Prostate gland (tissue), 2 donors: ENCODE measurements at regions not wholly inside any gene's neighbourhood (a gene's known extent, or its start where the extent isn't known, plus 50 kb on each side); places are given as distances from the start of the nearest gene placed in this dataset.

Experiments used
- DNase-seq: peaks from one replicate; pipeline ENCODE4 v3.0.0-alpha.2; 2019; ENCODE audit warnings: low spot score
- H3K27ac ChIP-seq, 2 donors: fragments of 200-600 bp; sonication (generic); 2 replicates each; pipeline ENCODE4 v1.5.1; 2017 to 2019
- H3K27me3 ChIP-seq: fragments of 200-600 bp; sonication (generic); replicated peaks from 2 replicates; pipeline ENCODE4 v1.5.1; 2019; ENCODE audit not compliant: insufficient read depth
- H3K36me3 ChIP-seq, 2 donors: fragments of 200-600 bp; sonication (generic); 1 replicate in 1 of 2; 2 replicates in 1 of 2; pipeline versions ENCODE4 v1.5.1 to v1.8.1; 2017 to 2019
- H3K4me1 ChIP-seq: fragments of 200-600 bp; sonication (generic); replicated peaks from 2 replicates; pipeline ENCODE4 v1.5.1; 2019
- H3K4me3 ChIP-seq, 2 donors: fragments of 200-600 bp; sonication (generic); 2 replicates each; pipeline ENCODE4 v1.5.1; 2017 to 2019
- H3K9me3 ChIP-seq: fragments of 200-600 bp; sonication (generic); 2 replicates; pipeline ENCODE4 v1.5.1; 2017
- CTCF ChIP-seq, 4 experiments: fragments of 200-600 bp in 2 of 4; fragments of 450-650 bp in 2 of 4; sonication (generic) in 2 of 4; IDR thresholded peaks; 1 replicate in 3 of 4; 2 replicates in 1 of 4; pipeline ENCODE4 v1.5.1; 2016 to 2019; ENCODE audit warnings: antibody characterized with exemption in 4 of 4, mild to moderate bottlenecking in 2 of 4, moderate library complexity in 2 of 4
- POLR2A ChIP-seq: fragments of 450-650 bp; IDR thresholded peaks from one replicate; pipeline ENCODE4 v1.6.1; 2016; ENCODE audit warnings: antibody characterized with exemption, mild to moderate bottlenecking
- POLR2AphosphoS5 ChIP-seq: sonication (generic); formaldehyde crosslinking; IDR thresholded peaks from one replicate; pipeline ENCODE4 v1.6.1; 2017; ENCODE audit warnings: antibody characterized with exemption
- WGBS: methylation state at CpG from one replicate; pipeline ENCODE4 v1.1.5; 2018; 5-methylcytosine and 5-hydroxymethylcytosine counted together
- intact Hi-C: fragments of 100-400 bp; cut with DNase I; formaldehyde crosslinking; loops from one replicate; pipeline ENCODE4 v1.14.2; 2022

- H3K36me3 ChIP-seq = no peaks in the 10 kb centered on the region
- H3K4me1 ChIP-seq = no peaks in the 10 kb centered on the region
- no peak overlapping the region for H3K27ac ChIP-seq
- 32% methylated on average over 2 of the region's 2 CpGs for WGBS
- H3K27me3 ChIP-seq = no peaks in the 10 kb centered on the region
- TF ChIP-seq CTCF (IDR thresholded peaks at IDR 0.05) (no peak), POLR2A (no peak), POLR2AphosphoS5 (no peak)
- H3K4me3 ChIP-seq = no peak overlapping the region
- H3K9me3 ChIP-seq = no peaks in the 10 kb centered on the region
- intact Hi-C loops = no loop called here
- DNase-seq = no peak
Observed at GRCh38 chr10:36556468-36556867, 568.9 kb upstream of the ANKRD30A start.

GRCh38 chr10:36555036-36555435, 570.4 kb upstream of the ANKRD30A start:
- Histone ChIP-seq H3K27me3 (no peaks in the 10 kb centered on the region), H3K36me3 (no peaks in the 10 kb centered on the region), H3K4me1 (no peaks in the 10 kb centered on the region), H3K27ac (no peak overlapping the region), H3K9me3 (no peaks in the 10 kb centered on the region), H3K4me3 (no peak overlapping the region)
- DNase-seq = no peak
- intact Hi-C loops = no loop called here
- no peak for TF ChIP-seq POLR2A
- WGBS = 76% methylated on average over 2 of the region's 2 CpGs

GRCh38 chr10:36547965-36548364, 577.4 kb upstream of the ANKRD30A start:
- Histone ChIP-seq H3K9me3 (no peaks in the 10 kb centered on the region), H3K27me3 (no peaks in the 10 kb centered on the region), H3K4me3 (no peak overlapping the region), H3K27ac (no peak overlapping the region), H3K36me3 (no peaks in the 10 kb centered on the region), H3K4me1 (no peaks in the 10 kb centered on the region)
- DNase-seq = no peak
- intact Hi-C loops = no loop called here
- 90% methylated on average over 2 of the region's 2 CpGs for WGBS
- TF ChIP-seq POLR2AphosphoS5 (no peak), CTCF (IDR thresholded peaks at IDR 0.05) (no peak), POLR2A (no peak)

GRCh38 chr10:36542493-36542892, 582.9 kb upstream of the ANKRD30A start:
- H3K36me3 ChIP-seq = no peaks in the 10 kb centered on the region
- intact Hi-C loops = no loop called here
- no peaks in the 10 kb centered on the region for H3K9me3 ChIP-seq
- H3K4me1 ChIP-seq = no peaks in the 10 kb centered on the region
- no peak for DNase-seq
- TF ChIP-seq CTCF (IDR thresholded peaks at IDR 0.05) (no peak), POLR2A (no peak), POLR2AphosphoS5 (no peak)
- no peak overlapping the region for H3K27ac ChIP-seq
- WGBS = 42% methylated on average over 4 of the region's 4 CpGs
- H3K27me3 ChIP-seq = no peaks in the 10 kb centered on the region
- H3K4me3 ChIP-seq = no peak overlapping the region

GRCh38 chr10:36540611-36541010, 584.8 kb upstream of the ANKRD30A start:
- no peak overlapping the region for H3K27ac ChIP-seq
- DNase-seq = no peak
- H3K9me3 ChIP-seq = no peaks in the 10 kb centered on the region
- no peak for TF ChIP-seq CTCF (IDR thresholded peaks at IDR 0.05)
- no peak for TF ChIP-seq POLR2AphosphoS5
- TF ChIP-seq POLR2A = no peak
- H3K36me3 ChIP-seq = no peaks in the 10 kb centered on the region
- H3K27me3 ChIP-seq = no peaks in the 10 kb centered on the region
- H3K4me3 ChIP-seq = no peak overlapping the region
- H3K4me1 ChIP-seq = no peaks in the 10 kb centered on the region
- intact Hi-C loops = no loop called here
- 92% methylated on average over 3 of the region's 3 CpGs for WGBS
